GM12878 (cell line): ENCODE measurements at regions not wholly inside any gene's neighbourhood (a gene's known extent, or its start where the extent isn't known, plus 50 kb on each side); places are given as distances from the start of the nearest gene placed in this dataset.

Source experiments
- ATF7 ChIP-seq: fragments of 450-650 bp; IDR thresholded peaks from 2 replicates; pipeline ENCODE4 v1.6.1; 2016; ENCODE audit warnings: low read depth, mild to moderate bottlenecking
- BRCA1 ChIP-seq: IDR thresholded peaks from 2 replicates; pipeline ENCODE4 v1.6.1; 2011; ENCODE audit warnings: low read depth, low read length, improper control_type of control experiment
- CTCF ChIP-seq, 3 experiments: IDR thresholded peaks in 2 of 3; conservative IDR thresholded peaks in 1 of 3; 2 replicates each; pipeline ENCODE4 v1.5.1; 2011; ENCODE audit warnings: low read depth in 3 of 3, low read length in 3 of 3, mild to moderate bottlenecking in 3 of 3, control low read depth in 2 of 3, moderate library complexity in 2 of 3, inconsistent platforms in 1 of 3, mixed read lengths in 1 of 3; ENCODE audit not compliant: control insufficient read depth in 2 of 3, insufficient read depth in 1 of 3; ENCODE audit errors: extremely low read depth in 1 of 3
- EP300 ChIP-seq, 2 experiments: fragments of 150-350 bp in 1 of 2; IDR thresholded peaks; 2 replicates each; pipeline ENCODE4 v1.6.1; 2011 to 2012; ENCODE audit warnings: low read depth in 2 of 2, low read length in 2 of 2, borderline replicate concordance in 1 of 2, improper control_type of control experiment in 1 of 2, inconsistent platforms in 1 of 2; ENCODE audit not compliant: control insufficient read depth in 1 of 2
- HCFC1 ChIP-seq: fragments of 150-350 bp; IDR thresholded peaks from 2 replicates; pipeline ENCODE4 v1.6.1; 2014; ENCODE audit warnings: low read length
- NR2C1 ChIP-seq: fragments of 450-650 bp; IDR thresholded peaks from 2 replicates; pipeline ENCODE4 v1.6.1; 2017; ENCODE audit warnings: antibody characterized with exemption, mild to moderate bottlenecking, moderate library complexity
- NR2C2 ChIP-seq: IDR thresholded peaks from 2 replicates; pipeline ENCODE4 v1.6.1; 2011; ENCODE audit warnings: borderline replicate concordance, low read depth; ENCODE audit not compliant: control insufficient read depth, insufficient read length
- POLR2A ChIP-seq: IDR thresholded peaks from 2 replicates; pipeline ENCODE4 v1.6.1; 2011; ENCODE audit warnings: low read depth, mild to moderate bottlenecking, low read length
- POLR2AphosphoS5 ChIP-seq: IDR thresholded peaks from 2 replicates; pipeline ENCODE4 v1.6.1; 2011; ENCODE audit warnings: mild to moderate bottlenecking, low read length, inconsistent platforms
- SMAD5 ChIP-seq: IDR thresholded peaks from 2 replicates; pipeline ENCODE4 v1.6.1; 2016; ENCODE audit warnings: antibody characterized with exemption, low read depth
- TCF12 ChIP-seq: IDR thresholded peaks from 2 replicates; pipeline ENCODE4 v1.6.1; 2011; ENCODE audit warnings: low read depth, mild to moderate bottlenecking, low read length
- ZNF384 ChIP-seq: IDR thresholded peaks from 2 replicates; pipeline ENCODE4 v1.6.1; 2012; ENCODE audit warnings: low read depth, mild to moderate bottlenecking, low read length, improper control_type of control experiment, borderline replicate concordance

GRCh38 chr4:189525304-189525703, 415.4 kb upstream of the FRG1 start:
- TF ChIP-seq POLR2AphosphoS5 (no peak), POLR2A (no peak), CTCF (IDR thresholded peaks at IDR 0.05 in 2 of 3, conservative IDR thresholded peaks at IDR 0.05 in 1 of 3; ENCODE audit: control insufficient read depth in 2 of 3, extremely low read depth in 1 of 3, insufficient read depth in 1 of 3, low read depth in 3 of 3, low read length in 3 of 3) (no peak), NR2C1 (no peak), BRCA1 (no peak), HCFC1 (no peak), ATF7 (no peak), NR2C2 (no peak), TCF12 (no peak), SMAD5 (no peak), EP300 (IDR thresholded peaks at IDR 0.05; ENCODE audit: borderline replicate concordance in 1 of 2, control insufficient read depth in 1 of 2, low read depth in 2 of 2, low read length in 2 of 2) (no peak), ZNF384 (no peak)
